ENCODE measurements at regions not wholly inside any gene's neighbourhood (a gene's known extent, or its start where the extent isn't known, plus 50 kb on each side); places are given as distances from the start of the nearest gene placed in this dataset.

DNA sequence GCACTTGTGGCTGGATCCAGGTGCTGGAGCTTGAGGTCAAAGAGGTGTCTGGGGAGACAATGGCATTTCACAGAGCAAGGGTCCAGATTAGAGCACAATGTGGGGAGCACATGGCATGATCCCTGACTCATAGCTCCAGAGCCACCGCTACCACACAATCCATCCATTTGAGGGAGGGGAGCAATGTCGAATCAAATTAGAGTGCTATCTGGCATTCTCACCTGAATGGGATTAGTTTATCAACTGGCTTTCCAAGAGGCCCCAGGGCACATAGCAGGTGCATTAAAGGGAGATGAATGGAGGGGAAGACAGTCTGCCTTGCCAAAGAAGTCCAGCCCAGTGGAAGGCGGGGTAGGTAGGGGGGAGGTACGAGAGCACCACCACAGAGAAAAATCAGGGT lies 194.4 kb upstream of the GPR12 start:
- ATAC-seq = no peak
- TF ChIP-seq ZFP3 (CRISPR knock-in tag; IDR thresholded peaks at IDR 0.05) (no peak), PPARA (CRISPR knock-in tag; IDR thresholded peaks at IDR 0.05; ENCODE audit: borderline replicate concordance) (no peak), BACH2 (CRISPR knock-in tag; IDR thresholded peaks at IDR 0.05; ENCODE audit: borderline replicate concordance) (no peak), TCF4 (CRISPR knock-in tag; IDR thresholded peaks at IDR 0.05; ENCODE audit: borderline replicate concordance) (no peak), ZNF8 (CRISPR knock-in tag; IDR thresholded peaks at IDR 0.05) (no peak), ARNTL (CRISPR knock-in tag; IDR thresholded peaks at IDR 0.05; ENCODE audit: borderline replicate concordance, low read depth) (no peak), OSR1 (CRISPR knock-in tag; IDR thresholded peaks at IDR 0.05) (no peak), ZC3H10 (CRISPR knock-in tag; IDR thresholded peaks at IDR 0.05) (no peak), SNAI2 (CRISPR knock-in tag; IDR thresholded peaks at IDR 0.05) (no peak), TSHZ2 (CRISPR knock-in tag; IDR thresholded peaks at IDR 0.05) (no peak), ESRRG (CRISPR knock-in tag; IDR thresholded peaks at IDR 0.05) (no peak), ISL1 (CRISPR knock-in tag; IDR thresholded peaks at IDR 0.05) (no peak), ZNF70 (CRISPR knock-in tag; IDR thresholded peaks at IDR 0.05) (no peak), RARB (CRISPR knock-in tag; IDR thresholded peaks at IDR 0.05) (no peak), TOX (CRISPR knock-in tag; IDR thresholded peaks at IDR 0.05; ENCODE audit: borderline replicate concordance) (no peak), CREB5 (CRISPR knock-in tag; IDR thresholded peaks at IDR 0.05; ENCODE audit: low read depth) (no peak)
- TF ChIP-seq, protein P1, sequence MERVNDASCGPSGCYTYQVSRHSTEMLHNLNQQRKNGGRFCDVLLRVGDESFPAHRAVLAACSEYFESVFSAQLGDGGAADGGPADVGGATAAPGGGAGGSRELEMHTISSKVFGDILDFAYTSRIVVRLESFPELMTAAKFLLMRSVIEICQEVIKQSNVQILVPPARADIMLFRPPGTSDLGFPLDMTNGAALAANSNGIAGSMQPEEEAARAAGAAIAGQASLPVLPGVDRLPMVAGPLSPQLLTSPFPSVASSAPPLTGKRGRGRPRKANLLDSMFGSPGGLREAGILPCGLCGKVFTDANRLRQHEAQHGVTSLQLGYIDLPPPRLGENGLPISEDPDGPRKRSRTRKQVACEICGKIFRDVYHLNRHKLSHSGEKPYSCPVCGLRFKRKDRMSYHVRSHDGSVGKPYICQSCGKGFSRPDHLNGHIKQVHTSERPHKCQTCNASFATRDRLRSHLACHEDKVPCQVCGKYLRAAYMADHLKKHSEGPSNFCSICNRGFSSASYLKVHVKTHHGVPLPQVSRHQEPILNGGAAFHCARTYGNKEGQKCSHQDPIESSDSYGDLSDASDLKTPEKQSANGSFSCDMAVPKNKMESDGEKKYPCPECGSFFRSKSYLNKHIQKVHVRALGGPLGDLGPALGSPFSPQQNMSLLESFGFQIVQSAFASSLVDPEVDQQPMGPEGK (CRISPR knock-in tag; IDR thresholded peaks at IDR 0.05; ENCODE audit: borderline replicate concordance) = no peak
- TF ChIP-seq, protein P2, sequence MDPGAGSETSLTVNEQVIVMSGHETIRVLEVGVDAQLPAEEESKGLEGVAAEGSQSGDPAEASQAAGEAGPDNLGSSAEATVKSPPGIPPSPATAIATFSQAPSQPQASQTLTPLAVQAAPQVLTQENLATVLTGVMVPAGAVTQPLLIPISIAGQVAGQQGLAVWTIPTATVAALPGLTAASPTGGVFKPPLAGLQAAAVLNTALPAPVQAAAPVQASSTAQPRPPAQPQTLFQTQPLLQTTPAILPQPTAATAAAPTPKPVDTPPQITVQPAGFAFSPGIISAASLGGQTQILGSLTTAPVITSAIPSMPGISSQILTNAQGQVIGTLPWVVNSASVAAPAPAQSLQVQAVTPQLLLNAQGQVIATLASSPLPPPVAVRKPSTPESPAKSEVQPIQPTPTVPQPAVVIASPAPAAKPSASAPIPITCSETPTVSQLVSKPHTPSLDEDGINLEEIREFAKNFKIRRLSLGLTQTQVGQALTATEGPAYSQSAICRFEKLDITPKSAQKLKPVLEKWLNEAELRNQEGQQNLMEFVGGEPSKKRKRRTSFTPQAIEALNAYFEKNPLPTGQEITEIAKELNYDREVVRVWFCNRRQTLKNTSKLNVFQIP (CRISPR knock-in tag; IDR thresholded peaks at IDR 0.05; ENCODE audit: borderline replicate concordance, low read depth) = no peak

DNA sequence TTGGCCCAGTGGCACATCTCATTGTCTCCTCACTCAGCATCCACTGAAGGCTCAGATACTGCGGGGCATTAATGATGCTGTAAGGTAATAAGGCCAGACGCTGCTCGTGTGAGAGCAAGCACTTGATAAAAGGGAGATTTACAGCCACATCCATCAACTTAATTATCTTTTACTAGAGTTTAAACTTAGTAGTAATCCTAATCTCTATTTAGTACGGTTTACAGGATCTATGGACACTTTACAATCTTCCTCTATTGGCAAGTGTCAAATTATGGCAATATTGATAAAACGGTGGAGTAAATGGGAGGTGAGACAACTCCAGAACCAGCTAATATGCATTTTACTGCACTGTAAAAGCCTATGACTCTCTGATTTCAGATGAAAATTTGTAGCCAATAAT lies 192.7 kb upstream of the GPR12 start:
- ATAC-seq = no peak
- no peak for TF ChIP-seq ESRRG (CRISPR knock-in tag; IDR thresholded peaks at IDR 0.05)
- TF ChIP-seq, protein P2 (CRISPR knock-in tag; IDR thresholded peaks at IDR 0.05; ENCODE audit: borderline replicate concordance, low read depth) = no peak
- TF ChIP-seq TOX (CRISPR knock-in tag; IDR thresholded peaks at IDR 0.05; ENCODE audit: borderline replicate concordance) = no peak
- TF ChIP-seq ZNF565 (CRISPR knock-in tag; conservative IDR thresholded peaks at IDR 0.05; ENCODE audit: low read depth) = no peak
- no peak for TF ChIP-seq CSDC2 (CRISPR knock-in tag; IDR thresholded peaks at IDR 0.05)
- TF ChIP-seq RARB (CRISPR knock-in tag; IDR thresholded peaks at IDR 0.05) = no peak
- TF ChIP-seq SNAI2 (CRISPR knock-in tag; IDR thresholded peaks at IDR 0.05) = no peak
- no peak for TF ChIP-seq ZNF8 (CRISPR knock-in tag; IDR thresholded peaks at IDR 0.05)
- no peak for TF ChIP-seq CREB5 (CRISPR knock-in tag; IDR thresholded peaks at IDR 0.05; ENCODE audit: low read depth)
- TF ChIP-seq, protein P1 (CRISPR knock-in tag; IDR thresholded peaks at IDR 0.05; ENCODE audit: borderline replicate concordance) = no peak
- no peak for TF ChIP-seq ARNTL (CRISPR knock-in tag; IDR thresholded peaks at IDR 0.05; ENCODE audit: borderline replicate concordance, low read depth)
- TF ChIP-seq ZC3H10 (CRISPR knock-in tag; IDR thresholded peaks at IDR 0.05) = no peak
- no peak for TF ChIP-seq ZNF70 (CRISPR knock-in tag; IDR thresholded peaks at IDR 0.05)
- TF ChIP-seq TCF4 (CRISPR knock-in tag; IDR thresholded peaks at IDR 0.05; ENCODE audit: borderline replicate concordance) = no peak
- no peak for TF ChIP-seq ZFP3 (CRISPR knock-in tag; IDR thresholded peaks at IDR 0.05)
- TF ChIP-seq GLIS3 (CRISPR knock-in tag; IDR thresholded peaks at IDR 0.05) = no peak

Measured in SK-N-SH treated with all-trans-retinoic acid at 6 μM for 48 hours (cell line).